ENCODE measurements at regions not wholly inside any gene's neighbourhood (a gene's known extent, or its start where the extent isn't known, plus 50 kb on each side); places are given as distances from the start of the nearest gene placed in this dataset.
A peak's percentile ranks its signal among the peaks of the same experiment; 100 is the strongest.

DNA sequence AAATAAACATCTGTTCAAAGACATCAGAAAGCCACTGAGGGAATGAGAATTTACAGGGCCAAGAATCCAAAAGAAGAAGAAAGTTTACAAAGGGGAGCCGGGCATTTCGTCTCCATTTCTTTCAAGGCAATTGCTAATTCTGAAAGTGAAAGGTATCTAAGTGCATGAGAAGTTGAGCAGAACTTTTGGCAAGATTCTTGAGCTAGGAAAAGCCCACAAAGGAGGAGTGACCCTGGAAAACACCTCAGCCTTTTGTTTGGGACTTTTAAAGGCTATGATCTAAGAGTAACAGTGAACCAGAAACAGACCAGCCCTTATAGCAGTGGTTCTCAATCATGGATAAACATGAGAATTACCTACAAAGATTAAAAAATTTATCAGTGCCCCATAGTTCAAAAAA, 87.4 kb downstream of the MDH1 start (continued):
- TF ChIP-seq SPI1 (IDR thresholded peaks at IDR 0.05; ENCODE audit: borderline replicate concordance, insufficient read depth, low read depth, low read length) (no peak), TCF12 (IDR thresholded peaks at IDR 0.05; ENCODE audit: low read depth, low read length) (no peak), YBX1 (IDR thresholded peaks at IDR 0.05) (no peak), IKZF1 (conservative IDR thresholded peaks at IDR 0.05) (peak; percentile 49), ZNF274 (IDR thresholded peaks at IDR 0.05; ENCODE audit: insufficient read depth, insufficient read length) (no peak), MYC (IDR thresholded peaks at IDR 0.05; ENCODE audit: insufficient read depth, insufficient read length, insufficient replicate concordance, low read length, severe bottlenecking) (no peak), TAF1 (IDR thresholded peaks at IDR 0.05; ENCODE audit: borderline replicate concordance, low read depth, low read length) (no peak), NFIC (IDR thresholded peaks at IDR 0.05; ENCODE audit: low read depth, low read length) (peak; percentile 55; the same call in 1 of the 2 replicates), GATAD2B (conservative IDR thresholded peaks at IDR 0.05; ENCODE audit: low read depth) (no peak), ETV6 (conservative IDR thresholded peaks at IDR 0.05 in 1 of 2, IDR thresholded peaks at IDR 0.05 in 1 of 2; ENCODE audit: borderline replicate concordance in 1 of 2, low read depth in 1 of 2) (no peak), RAD21 (IDR thresholded peaks at IDR 0.05; ENCODE audit: insufficient read depth, low read depth, low read length) (no peak), CBFB (IDR thresholded peaks at IDR 0.05; ENCODE audit: low read depth) (no peak), HCFC1 (IDR thresholded peaks at IDR 0.05; ENCODE audit: low read length) (no peak), NR2C2 (IDR thresholded peaks at IDR 0.05; ENCODE audit: borderline replicate concordance, control insufficient read depth, insufficient read length, low read depth) (no peak), NBN (IDR thresholded peaks at IDR 0.05) (no peak), POLR2AphosphoS2 (IDR thresholded peaks at IDR 0.05; ENCODE audit: low read depth, low read length) (no peak)
- TF ChIP-seq, protein P1, sequence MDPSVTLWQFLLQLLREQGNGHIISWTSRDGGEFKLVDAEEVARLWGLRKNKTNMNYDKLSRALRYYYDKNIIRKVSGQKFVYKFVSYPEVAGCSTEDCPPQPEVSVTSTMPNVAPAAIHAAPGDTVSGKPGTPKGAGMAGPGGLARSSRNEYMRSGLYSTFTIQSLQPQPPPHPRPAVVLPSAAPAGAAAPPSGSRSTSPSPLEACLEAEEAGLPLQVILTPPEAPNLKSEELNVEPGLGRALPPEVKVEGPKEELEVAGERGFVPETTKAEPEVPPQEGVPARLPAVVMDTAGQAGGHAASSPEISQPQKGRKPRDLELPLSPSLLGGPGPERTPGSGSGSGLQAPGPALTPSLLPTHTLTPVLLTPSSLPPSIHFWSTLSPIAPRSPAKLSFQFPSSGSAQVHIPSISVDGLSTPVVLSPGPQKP (IDR thresholded peaks at IDR 0.05; ENCODE audit: low read depth, low read length), result no peak
- TF ChIP-seq, protein P2, sequence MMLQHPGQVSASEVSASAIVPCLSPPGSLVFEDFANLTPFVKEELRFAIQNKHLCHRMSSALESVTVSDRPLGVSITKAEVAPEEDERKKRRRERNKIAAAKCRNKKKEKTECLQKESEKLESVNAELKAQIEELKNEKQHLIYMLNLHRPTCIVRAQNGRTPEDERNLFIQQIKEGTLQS (IDR thresholded peaks at IDR 0.05; ENCODE audit: borderline replicate concordance, extremely low read depth, low read depth, low read length), result no peak
- TF ChIP-seq, protein P3, sequence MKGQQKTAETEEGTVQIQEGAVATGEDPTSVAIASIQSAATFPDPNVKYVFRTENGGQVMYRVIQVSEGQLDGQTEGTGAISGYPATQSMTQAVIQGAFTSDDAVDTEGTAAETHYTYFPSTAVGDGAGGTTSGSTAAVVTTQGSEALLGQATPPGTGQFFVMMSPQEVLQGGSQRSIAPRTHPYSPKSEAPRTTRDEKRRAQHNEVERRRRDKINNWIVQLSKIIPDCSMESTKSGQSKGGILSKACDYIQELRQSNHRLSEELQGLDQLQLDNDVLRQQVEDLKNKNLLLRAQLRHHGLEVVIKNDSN (IDR thresholded peaks at IDR 0.05; ENCODE audit: borderline replicate concordance, extremely low read length, insufficient read depth, low read depth, low read length), result no peak
- TF ChIP-seq, protein P4, sequence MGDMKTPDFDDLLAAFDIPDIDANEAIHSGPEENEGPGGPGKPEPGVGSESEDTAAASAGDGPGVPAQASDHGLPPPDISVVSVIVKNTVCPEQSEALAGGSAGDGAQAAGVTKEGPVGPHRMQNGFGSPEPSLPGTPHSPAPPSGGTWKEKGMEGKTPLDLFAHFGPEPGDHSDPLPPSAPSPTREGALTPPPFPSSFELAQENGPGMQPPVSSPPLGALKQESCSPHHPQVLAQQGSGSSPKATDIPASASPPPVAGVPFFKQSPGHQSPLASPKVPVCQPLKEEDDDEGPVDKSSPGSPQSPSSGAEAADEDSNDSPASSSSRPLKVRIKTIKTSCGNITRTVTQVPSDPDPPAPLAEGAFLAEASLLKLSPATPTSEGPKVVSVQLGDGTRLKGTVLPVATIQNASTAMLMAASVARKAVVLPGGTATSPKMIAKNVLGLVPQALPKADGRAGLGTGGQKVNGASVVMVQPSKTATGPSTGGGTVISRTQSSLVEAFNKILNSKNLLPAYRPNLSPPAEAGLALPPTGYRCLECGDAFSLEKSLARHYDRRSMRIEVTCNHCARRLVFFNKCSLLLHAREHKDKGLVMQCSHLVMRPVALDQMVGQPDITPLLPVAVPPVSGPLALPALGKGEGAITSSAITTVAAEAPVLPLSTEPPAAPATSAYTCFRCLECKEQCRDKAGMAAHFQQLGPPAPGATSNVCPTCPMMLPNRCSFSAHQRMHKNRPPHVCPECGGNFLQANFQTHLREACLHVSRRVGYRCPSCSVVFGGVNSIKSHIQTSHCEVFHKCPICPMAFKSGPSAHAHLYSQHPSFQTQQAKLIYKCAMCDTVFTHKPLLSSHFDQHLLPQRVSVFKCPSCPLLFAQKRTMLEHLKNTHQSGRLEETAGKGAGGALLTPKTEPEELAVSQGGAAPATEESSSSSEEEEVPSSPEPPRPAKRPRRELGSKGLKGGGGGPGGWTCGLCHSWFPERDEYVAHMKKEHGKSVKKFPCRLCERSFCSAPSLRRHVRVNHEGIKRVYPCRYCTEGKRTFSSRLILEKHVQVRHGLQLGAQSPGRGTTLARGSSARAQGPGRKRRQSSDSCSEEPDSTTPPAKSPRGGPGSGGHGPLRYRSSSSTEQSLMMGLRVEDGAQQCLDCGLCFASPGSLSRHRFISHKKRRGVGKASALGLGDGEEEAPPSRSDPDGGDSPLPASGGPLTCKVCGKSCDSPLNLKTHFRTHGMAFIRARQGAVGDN (IDR thresholded peaks at IDR 0.05), result no peak
- TF ChIP-seq, protein P5, sequence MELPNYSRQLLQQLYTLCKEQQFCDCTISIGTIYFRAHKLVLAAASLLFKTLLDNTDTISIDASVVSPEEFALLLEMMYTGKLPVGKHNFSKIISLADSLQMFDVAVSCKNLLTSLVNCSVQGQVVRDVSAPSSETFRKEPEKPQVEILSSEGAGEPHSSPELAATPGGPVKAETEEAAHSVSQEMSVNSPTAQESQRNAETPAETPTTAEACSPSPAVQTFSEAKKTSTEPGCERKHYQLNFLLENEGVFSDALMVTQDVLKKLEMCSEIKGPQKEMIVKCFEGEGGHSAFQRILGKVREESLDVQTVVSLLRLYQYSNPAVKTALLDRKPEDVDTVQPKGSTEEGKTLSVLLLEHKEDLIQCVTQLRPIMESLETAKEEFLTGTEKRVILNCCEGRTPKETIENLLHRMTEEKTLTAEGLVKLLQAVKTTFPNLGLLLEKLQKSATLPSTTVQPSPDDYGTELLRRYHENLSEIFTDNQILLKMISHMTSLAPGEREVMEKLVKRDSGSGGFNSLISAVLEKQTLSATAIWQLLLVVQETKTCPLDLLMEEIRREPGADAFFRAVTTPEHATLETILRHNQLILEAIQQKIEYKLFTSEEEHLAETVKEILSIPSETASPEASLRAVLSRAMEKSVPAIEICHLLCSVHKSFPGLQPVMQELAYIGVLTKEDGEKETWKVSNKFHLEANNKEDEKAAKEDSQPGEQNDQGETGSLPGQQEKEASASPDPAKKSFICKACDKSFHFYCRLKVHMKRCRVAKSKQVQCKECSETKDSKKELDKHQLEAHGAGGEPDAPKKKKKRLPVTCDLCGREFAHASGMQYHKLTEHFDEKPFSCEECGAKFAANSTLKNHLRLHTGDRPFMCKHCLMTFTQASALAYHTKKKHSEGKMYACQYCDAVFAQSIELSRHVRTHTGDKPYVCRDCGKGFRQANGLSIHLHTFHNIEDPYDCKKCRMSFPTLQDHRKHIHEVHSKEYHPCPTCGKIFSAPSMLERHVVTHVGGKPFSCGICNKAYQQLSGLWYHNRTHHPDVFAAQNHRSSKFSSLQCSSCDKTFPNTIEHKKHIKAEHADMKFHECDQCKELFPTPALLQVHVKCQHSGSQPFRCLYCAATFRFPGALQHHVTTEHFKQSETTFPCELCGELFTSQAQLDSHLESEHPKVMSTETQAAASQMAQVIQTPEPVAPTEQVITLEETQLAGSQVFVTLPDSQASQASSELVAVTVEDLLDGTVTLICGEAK (IDR thresholded peaks at IDR 0.05; ENCODE audit: borderline replicate concordance), result no peak

Data from GM12878 (cell line).